Choroid plexus epithelial cell (primary cell): ENCODE measurements at regions not wholly inside any gene's neighbourhood (a gene's known extent, or its start where the extent isn't known, plus 50 kb on each side); places are given as distances from the start of the nearest gene placed in this dataset.

Experiments used
- DNase-seq: peaks from one replicate; pipeline ENCODE4 v3.0.0-alpha.2; 2010; ENCODE audit warnings: low read depth
- H3K4me3 ChIP-seq: 2 replicates; pipeline ENCODE4 v1.5.1; 2011; ENCODE audit warnings: low read depth, mild to moderate bottlenecking, control low read depth, low read length, moderate library complexity
- TF ChIP-seq, protein P1 (sequence below): conservative IDR thresholded peaks from 2 replicates; pipeline ENCODE4 v1.5.1; 2011; ENCODE audit warnings: low read depth, mild to moderate bottlenecking, control low read depth, inconsistent platforms, low read length, moderate library complexity

DNA sequence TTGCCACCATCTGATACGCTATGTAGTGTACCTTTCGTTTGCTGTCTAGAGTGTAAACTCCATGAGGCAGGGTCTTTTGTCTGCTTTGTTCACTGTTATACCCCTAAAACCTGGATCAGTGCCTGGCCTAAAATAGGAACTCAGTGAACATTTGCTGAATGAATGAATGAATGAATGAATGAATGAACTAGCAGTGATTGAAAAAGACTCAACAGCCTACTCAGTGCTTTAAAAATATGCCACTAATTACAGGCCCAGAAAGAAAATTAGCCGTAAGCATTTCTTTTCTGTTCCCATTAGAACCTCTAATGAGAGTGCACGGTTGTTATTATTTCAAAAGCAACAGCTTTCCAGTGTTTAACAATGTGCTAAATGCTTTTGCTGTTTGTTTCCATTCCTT, 69.3 kb upstream of the SYT6 start:
- DNase-seq, result no peak
- no peak overlapping the region for H3K4me3 ChIP-seq
- TF ChIP-seq, protein P1, sequence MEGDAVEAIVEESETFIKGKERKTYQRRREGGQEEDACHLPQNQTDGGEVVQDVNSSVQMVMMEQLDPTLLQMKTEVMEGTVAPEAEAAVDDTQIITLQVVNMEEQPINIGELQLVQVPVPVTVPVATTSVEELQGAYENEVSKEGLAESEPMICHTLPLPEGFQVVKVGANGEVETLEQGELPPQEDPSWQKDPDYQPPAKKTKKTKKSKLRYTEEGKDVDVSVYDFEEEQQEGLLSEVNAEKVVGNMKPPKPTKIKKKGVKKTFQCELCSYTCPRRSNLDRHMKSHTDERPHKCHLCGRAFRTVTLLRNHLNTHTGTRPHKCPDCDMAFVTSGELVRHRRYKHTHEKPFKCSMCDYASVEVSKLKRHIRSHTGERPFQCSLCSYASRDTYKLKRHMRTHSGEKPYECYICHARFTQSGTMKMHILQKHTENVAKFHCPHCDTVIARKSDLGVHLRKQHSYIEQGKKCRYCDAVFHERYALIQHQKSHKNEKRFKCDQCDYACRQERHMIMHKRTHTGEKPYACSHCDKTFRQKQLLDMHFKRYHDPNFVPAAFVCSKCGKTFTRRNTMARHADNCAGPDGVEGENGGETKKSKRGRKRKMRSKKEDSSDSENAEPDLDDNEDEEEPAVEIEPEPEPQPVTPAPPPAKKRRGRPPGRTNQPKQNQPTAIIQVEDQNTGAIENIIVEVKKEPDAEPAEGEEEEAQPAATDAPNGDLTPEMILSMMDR, result no peak

DNA sequence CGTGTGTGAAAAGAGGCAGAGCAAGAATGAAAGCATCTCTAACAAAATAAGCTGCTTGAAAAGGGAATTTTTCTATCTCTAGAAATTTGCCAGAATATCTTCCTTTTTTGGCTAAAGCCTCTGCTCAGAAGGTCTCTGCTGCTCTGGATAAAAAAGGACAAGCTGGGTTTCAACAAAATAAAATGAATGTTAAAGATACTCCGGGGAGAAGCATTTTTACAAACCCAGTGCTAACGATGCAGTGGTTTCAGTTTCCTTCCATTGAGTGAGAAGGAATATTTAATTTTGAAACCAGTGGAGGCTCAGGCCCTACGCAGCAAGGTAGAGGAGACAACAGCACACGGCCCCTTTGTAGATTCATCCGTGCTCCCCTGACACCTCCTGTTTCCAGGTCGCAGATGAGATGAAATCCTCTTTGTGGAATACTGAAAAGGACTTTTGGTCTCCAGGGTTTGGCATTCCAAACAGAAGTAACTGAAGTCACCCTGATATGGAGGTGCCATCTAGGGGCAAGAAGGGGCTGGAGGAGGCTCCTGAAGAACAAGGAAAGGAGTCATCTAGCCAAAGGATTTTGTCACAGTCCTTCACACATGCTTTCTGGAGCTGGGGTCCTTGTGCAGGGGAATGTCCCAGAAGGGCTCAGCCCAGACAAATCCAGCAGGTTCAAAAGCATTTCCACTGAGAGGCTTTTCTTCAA, 65.7 kb upstream of the SYT6 start:
- H3K4me3 ChIP-seq, result no peak overlapping the region
- TF ChIP-seq, protein P1, result peak; percentile 37
- peak; percentile 26 for DNase-seq

DNA sequence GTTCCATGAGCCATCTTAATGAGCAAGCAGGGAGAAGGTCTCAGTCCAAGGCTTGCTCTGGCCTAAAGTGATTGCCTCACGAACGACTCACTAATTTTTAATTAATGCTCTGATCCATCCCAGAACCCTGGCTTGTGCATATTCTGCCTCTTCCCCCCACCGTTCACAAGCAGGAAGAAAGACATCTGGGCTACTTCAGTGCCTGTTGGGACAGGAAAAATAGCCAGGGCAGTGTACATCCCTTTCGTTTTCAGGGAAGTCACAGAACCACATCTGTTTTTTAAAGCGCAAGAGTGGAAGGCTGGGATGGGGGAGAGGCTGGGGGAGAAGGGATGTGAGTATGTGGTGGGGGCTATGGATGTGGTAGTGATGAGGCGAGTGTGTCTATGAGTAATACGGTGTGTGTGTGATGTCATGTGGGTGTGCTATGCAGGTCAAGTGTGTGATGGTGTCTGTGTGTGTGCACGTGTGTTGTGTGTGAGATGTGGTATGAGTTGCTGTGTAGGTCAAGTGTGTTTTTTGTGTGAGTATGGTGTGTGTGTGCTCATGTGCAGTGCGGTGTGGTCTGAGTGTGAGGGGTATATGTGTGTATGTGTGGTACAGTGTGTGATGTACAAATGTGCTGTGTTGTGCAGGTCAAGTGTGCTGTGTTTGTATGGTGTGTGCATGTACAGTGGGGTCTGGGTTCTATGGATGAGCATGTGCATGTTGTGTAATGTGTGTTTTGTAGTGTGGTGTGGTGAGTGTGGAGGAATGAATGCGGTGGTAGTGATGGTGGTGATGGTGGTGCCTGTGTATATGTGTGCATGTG, 64.9 kb upstream of the SYT6 start:
- TF ChIP-seq, protein P1, result no peak
- no peak for DNase-seq

DNA sequence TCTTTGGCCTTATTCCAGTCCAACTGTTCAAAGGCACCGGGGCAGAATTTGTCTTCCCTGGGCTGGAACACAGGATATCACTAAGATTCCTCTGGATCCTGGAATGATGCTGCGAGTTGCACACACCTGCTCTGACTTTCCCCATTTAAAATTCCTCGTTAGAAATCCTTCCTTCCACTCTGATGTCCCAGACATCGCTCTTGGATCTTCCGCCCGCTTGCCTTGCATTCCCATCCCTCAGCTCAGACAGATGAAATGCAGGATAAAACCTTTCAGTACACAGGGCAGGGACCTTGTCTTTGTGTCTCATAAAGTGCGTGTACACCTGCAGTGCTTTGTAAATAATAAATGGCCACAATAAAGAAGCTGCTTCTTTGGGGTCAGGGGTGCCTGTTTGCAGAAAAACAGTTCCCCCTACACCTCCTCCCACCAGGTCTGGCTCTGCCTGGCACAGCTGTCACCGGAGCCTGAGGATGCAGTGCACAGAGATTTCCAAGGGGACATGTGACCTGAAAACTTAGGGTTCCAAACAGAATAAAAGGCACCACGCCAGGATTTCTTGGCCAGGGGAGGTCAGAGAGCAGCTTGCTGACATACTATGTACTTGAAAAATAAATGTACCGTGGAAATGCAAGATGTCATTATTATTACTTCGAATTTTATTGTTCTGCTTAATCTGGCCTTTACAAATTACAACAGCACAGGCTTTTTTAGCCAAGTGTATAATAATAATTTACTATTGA, 62.9 kb upstream of the SYT6 start:
- TF ChIP-seq, protein P1, result no peak
- H3K4me3 ChIP-seq, result no peak overlapping the region
- no peak for DNase-seq

More for the DNA sequence above, 64.9 kb upstream of the SYT6 start:
- no peak overlapping the region for H3K4me3 ChIP-seq

DNA sequence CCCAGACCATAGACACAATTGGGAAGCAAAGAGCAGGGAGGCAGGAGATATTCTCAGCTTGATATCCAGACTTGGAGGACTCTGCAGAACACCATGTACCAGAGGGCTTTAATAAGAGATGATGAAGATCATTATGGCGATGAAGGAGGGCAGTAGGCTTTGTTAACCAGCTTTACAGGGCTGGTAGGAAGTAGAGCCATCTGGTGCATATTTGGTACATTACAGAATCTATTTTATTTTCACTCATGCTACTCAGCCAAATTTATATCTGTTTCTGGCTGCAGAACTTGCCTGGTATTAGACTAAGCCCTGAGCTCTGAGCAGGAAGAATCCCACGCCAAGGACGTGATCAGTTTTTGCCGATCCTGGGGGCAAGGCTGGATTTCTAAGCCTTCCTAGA, 61.8 kb upstream of the SYT6 start:
- H3K4me3 ChIP-seq, result no peak overlapping the region
- peak; percentile 5 for DNase-seq
- TF ChIP-seq, protein P1, result peak; percentile 15

DNA sequence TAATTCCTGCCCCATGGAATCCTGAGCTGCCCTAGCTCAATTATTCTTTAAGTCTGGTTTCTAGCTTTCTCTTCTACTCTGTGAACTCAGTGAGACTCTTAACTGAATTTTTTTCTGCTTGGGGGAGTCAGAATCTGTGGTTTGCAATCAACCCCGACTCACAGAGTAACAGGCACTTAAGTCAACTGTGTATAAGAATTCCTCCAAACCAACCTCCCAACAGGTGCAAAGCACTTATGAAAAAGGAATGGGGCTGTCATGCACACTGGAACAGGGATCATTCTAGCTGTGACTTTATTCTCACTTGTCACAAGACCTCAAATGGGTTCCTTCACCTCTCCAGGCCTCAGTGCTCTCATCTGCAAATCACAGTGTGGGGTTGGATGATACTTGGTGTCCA, 60.3 kb upstream of the SYT6 start:
- H3K4me3 ChIP-seq, result no peak overlapping the region
- TF ChIP-seq, protein P1, result no peak
- DNase-seq, result no peak
